ENCODE measurements at regions not wholly inside any gene's neighbourhood (a gene's known extent, or its start where the extent isn't known, plus 50 kb on each side); places are given as distances from the start of the nearest gene placed in this dataset.
"Not testable (repeated sequence)": the region's sequence is repeated elsewhere in the genome, so short reads cannot be mapped to it uniquely, and the experiment has no call there.

DNA sequence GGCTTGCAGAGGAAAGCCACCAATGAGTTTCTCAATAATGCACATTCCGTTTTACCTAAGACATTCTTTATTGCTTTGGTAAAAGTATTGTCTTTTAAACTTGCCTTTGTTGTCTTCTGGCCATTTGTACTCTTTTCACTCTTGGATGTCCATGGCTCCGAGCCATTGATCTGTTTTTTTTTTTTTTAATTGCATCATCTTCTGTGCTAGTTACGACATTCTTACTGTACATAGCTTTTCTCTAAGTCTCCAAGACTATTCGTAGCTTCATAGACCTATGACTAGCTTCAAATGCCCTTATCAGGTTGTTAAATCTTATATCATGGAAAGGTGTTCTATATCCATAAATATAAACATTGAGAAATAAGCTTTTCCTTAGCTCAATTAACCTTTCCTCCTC is 1522.6 kb downstream of the FAM181B start:
- no peak overlapping the region for H3K9ac ChIP-seq (ENCODE audit: low read length)
- no peaks in the 10 kb centered on the region for H3K36me3 ChIP-seq (ENCODE audit: insufficient read depth, low read length)
- H3K27me3 ChIP-seq (ENCODE audit: control insufficient read depth in 1 of 2, insufficient read depth in 2 of 2, low read length in 2 of 2), result no peaks in the 10 kb centered on the region
- H3K9me3 ChIP-seq (ENCODE audit: low read length), result no peaks in the 10 kb centered on the region
- no peaks in the 10 kb centered on the region for H3K4me1 ChIP-seq (ENCODE audit: insufficient read depth, low read length)
- no peak overlapping the region for H3K27ac ChIP-seq (ENCODE audit: low read depth, low read length)
- H3K4me3 ChIP-seq (ENCODE audit: low read depth in 1 of 2, low read length in 2 of 2), result no peak overlapping the region

DNA sequence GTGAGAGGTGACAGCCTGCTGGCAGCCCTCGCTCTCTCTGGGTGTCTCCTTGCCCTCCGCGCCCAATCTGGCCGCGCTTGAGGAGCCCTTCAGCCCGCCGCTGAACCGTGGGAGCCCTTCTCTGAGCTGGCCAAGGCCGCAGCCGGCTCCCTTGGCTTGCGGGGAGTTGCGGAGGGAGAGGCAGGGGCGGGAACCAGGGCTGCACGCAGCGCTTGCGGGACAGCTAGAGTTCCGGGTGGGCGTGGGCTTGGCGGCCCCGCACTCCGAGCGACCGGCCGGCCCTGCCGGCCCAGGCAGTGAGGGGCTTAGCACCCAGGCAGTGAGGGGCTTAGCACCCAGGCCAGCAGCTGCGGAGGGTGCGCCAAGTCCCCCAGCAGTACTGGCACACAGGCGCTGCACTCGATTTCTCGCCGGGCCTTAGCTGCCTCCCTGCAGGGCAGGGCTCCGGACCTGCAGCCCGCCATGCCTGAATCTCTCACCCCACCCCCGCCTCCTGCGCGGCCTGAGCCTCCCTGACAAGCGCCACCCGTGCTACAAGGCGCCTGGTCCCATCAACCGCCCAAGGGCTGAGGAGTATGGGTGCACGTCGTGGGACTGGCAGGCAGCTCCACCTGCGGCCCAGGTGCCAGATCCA is 1526.1 kb downstream of the FAM181B start:
- Histone ChIP-seq H3K27me3 (ENCODE audit: control insufficient read depth in 1 of 2, insufficient read depth in 2 of 2, low read length in 2 of 2) (no peaks in the 10 kb centered on the region), H3K9me3 (ENCODE audit: low read length) (no peaks in the 10 kb centered on the region), H3K36me3 (ENCODE audit: insufficient read depth, low read length) (no peaks in the 10 kb centered on the region), H3K27ac (ENCODE audit: low read depth, low read length) (no peak overlapping the region), H3K4me1 (ENCODE audit: insufficient read depth, low read length) (no peaks in the 10 kb centered on the region), H3K4me3 (ENCODE audit: low read depth in 1 of 2, low read length in 2 of 2) (no peak overlapping the region), H3K9ac (ENCODE audit: low read length) (no peak overlapping the region)

DNA sequence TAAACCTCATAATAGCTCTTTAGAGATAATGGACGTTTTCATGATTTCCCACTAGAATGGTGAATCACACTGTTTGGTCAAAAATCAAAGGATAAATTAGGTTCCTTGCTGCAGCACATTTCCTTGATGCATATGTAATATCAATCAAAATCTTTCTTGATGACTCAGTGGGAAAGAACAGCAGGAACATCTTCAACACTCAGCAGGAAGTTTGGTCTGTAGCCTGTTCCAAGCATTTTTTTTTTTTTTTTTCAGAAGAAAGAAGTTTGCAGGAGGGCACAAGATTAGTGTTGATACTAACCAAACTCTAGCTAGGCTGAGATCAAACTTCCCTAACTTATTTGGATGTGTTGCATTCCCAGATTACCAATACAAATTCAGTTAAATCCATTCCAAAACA is 1529.8 kb downstream of the FAM181B start:
- no peak overlapping the region for H3K27ac ChIP-seq (ENCODE audit: low read depth, low read length)
- no peak overlapping the region for H3K9ac ChIP-seq (ENCODE audit: low read length)
- H3K9me3 ChIP-seq (ENCODE audit: low read length), result no peaks in the 10 kb centered on the region
- no peaks in the 10 kb centered on the region for H3K4me1 ChIP-seq (ENCODE audit: insufficient read depth, low read length)
- no peak overlapping the region for H3K4me3 ChIP-seq (ENCODE audit: low read depth in 1 of 2, low read length in 2 of 2)
- no peaks in the 10 kb centered on the region for H3K36me3 ChIP-seq (ENCODE audit: insufficient read depth, low read length)
- no peaks in the 10 kb centered on the region for H3K27me3 ChIP-seq (ENCODE audit: control insufficient read depth in 1 of 2, insufficient read depth in 2 of 2, low read length in 2 of 2)

DNA sequence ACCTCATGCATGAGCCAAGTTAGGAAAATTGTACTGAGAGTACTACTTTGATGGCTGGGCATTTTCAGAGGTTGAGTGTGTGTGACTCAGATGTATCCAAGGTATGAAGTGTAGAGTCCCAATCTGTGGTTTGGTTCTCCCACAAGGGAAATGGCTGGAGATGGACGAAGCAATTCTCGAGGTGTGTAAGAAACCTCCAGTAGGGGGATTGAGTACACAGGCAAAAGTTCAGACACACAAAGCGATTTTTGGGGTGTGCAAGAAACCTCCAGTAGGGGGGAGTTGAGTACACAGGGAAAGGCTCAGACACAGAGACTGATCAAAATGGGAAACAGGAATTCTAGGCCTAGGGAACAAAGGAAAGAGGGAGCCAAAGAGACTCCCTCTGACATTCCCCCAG is 1536.3 kb downstream of the FAM181B start:
- H3K27me3 ChIP-seq (ENCODE audit: control insufficient read depth in 1 of 2, insufficient read depth in 2 of 2, low read length in 2 of 2), result no peaks in the 10 kb centered on the region
- H3K4me3 ChIP-seq (ENCODE audit: low read depth in 1 of 2, low read length in 2 of 2), result no peak overlapping the region
- no peak overlapping the region for H3K27ac ChIP-seq (ENCODE audit: low read depth, low read length)
- H3K9ac ChIP-seq (ENCODE audit: low read length), result no peak overlapping the region
- H3K36me3 ChIP-seq (ENCODE audit: insufficient read depth, low read length), result no peaks in the 10 kb centered on the region
- no peaks in the 10 kb centered on the region for H3K4me1 ChIP-seq (ENCODE audit: insufficient read depth, low read length)
- H3K9me3 ChIP-seq (ENCODE audit: low read length), result peaks cover 6% of the 10 kb centered on the region

DNA sequence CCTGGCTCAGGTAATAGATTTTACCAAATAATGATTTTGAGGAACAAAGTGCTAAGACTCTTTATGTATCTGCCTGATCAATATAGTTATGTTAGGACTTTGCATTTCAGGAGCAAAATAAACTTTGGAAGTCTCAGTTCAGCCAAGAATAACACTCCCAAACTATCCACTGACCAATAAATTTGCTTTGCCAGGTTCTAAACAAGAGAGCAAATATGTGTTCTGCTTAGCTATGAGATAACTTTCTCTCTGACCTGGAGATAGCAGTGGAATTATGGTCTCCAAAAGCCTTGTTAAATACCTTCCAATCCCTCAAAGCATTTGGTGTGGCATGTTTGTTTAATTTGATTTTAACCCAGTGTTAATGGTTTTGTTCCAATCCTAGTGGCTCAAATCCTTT is 1541.1 kb downstream of the FAM181B start:
- H3K27me3 ChIP-seq (ENCODE audit: control insufficient read depth in 1 of 2, insufficient read depth in 2 of 2, low read length in 2 of 2), result no peaks in the 10 kb centered on the region
- H3K9ac ChIP-seq (ENCODE audit: low read length), result no peak overlapping the region
- H3K9me3 ChIP-seq (ENCODE audit: low read length), result peaks cover 6% of the 10 kb centered on the region
- no peaks in the 10 kb centered on the region for H3K36me3 ChIP-seq (ENCODE audit: insufficient read depth, low read length)
- H3K27ac ChIP-seq (ENCODE audit: low read depth, low read length), result no peak overlapping the region
- H3K4me3 ChIP-seq (ENCODE audit: low read depth in 1 of 2, low read length in 2 of 2), result no peak overlapping the region
- no peaks in the 10 kb centered on the region for H3K4me1 ChIP-seq (ENCODE audit: insufficient read depth, low read length)

DNA sequence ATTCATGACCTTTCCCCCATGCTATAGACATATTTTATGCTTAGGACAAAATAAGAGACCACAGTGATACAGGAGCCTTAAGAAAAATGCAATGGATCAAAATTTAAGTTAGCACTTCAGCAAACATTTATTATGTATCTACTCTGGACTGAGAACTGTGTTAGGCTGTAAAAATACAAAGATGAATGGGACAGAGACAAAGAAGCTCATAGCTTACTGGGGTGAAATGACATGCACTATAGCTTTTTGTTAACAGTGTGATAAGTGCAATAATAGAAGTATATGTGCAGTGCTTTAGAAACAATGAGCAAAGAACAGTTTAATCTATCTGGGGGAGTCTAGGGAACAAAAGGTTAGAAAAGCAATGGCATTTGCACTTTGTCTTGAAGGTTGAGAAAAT is 1543.1 kb downstream of the FAM181B start:
- Histone ChIP-seq H3K27me3 (ENCODE audit: control insufficient read depth in 1 of 2, insufficient read depth in 2 of 2, low read length in 2 of 2) (no peaks in the 10 kb centered on the region), H3K27ac (ENCODE audit: low read depth, low read length) (no peak overlapping the region), H3K4me3 (ENCODE audit: low read depth in 1 of 2, low read length in 2 of 2) (no peak overlapping the region), H3K4me1 (ENCODE audit: insufficient read depth, low read length) (no peaks in the 10 kb centered on the region), H3K9me3 (ENCODE audit: low read length) (no peaks in the 10 kb centered on the region), H3K36me3 (ENCODE audit: insufficient read depth, low read length) (no peaks in the 10 kb centered on the region), H3K9ac (ENCODE audit: low read length) (no peak overlapping the region)

DNA sequence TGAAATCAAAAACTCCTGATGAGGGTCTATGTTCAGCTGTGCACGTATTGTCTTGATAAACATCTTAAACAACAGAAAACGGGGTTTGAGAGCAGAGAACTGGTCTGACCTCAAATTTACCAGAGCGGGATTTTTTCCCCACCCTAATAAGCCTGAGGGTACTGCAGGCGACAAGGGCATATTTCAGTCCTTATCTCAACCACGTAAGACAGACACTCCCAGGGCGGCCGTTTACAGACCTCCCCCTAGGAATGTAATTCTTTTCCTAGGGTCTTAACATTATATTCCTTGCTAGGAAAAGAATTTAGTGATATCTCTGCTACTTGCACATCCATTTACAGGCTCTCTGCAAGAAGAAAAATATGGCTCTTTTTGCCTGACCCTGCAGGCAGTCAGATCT is 1546.6 kb downstream of the FAM181B start:
- H3K4me3 ChIP-seq (ENCODE audit: low read depth in 1 of 2, low read length in 2 of 2); H3K9ac ChIP-seq (ENCODE audit: low read length); H3K27ac ChIP-seq (ENCODE audit: low read depth, low read length): not testable (repeated sequence)

DNA sequence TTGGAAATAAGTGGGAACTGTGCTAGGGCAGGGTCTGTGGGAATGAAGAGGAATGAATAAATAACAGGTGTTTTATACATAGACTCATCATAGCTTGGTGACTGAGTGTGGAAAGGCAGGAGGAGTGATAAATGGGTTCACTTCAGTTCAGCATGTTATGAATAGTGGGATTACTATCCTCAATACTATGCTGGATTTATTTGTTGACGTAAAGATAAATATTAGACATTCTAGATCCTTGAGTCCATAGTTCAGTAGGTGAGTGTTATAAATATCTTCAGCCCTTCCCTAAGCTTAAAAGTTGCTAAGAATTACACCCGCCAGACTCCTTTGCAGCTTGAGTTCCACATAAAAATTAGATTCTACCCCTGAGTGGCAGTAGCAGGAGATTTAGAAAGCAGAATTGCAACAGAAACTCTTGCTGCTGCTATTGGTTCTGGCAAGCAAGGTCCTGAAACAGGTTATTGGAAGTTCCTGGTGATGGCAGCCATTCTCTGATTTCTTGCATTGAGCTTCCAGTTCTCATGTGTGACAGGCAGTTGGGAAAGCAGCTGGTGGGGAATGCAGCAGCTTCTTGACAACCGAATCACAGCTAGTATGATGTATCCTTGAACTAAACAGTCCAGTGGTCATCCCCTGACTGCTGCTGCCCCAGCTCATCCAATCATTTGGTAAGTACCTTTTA is 1558.9 kb downstream of the FAM181B start:
- Histone ChIP-seq H3K4me1 (ENCODE audit: insufficient read depth, low read length) (no peaks in the 10 kb centered on the region), H3K27ac (ENCODE audit: low read depth, low read length) (no peak overlapping the region), H3K27me3 (ENCODE audit: control insufficient read depth in 1 of 2, insufficient read depth in 2 of 2, low read length in 2 of 2) (no peaks in the 10 kb centered on the region), H3K9me3 (ENCODE audit: low read length) (no peaks in the 10 kb centered on the region), H3K4me3 (ENCODE audit: low read depth in 1 of 2, low read length in 2 of 2) (no peak overlapping the region), H3K36me3 (ENCODE audit: insufficient read depth, low read length) (no peaks in the 10 kb centered on the region), H3K9ac (ENCODE audit: low read length) (no peak overlapping the region)

More for the DNA sequence above, 1546.6 kb downstream of the FAM181B start:
- H3K4me1 ChIP-seq (ENCODE audit: insufficient read depth, low read length); H3K27me3 ChIP-seq (ENCODE audit: control insufficient read depth in 1 of 2, insufficient read depth in 2 of 2, low read length in 2 of 2); H3K9me3 ChIP-seq (ENCODE audit: low read length); H3K36me3 ChIP-seq (ENCODE audit: insufficient read depth, low read length): not testable (repeated sequence)

DNA sequence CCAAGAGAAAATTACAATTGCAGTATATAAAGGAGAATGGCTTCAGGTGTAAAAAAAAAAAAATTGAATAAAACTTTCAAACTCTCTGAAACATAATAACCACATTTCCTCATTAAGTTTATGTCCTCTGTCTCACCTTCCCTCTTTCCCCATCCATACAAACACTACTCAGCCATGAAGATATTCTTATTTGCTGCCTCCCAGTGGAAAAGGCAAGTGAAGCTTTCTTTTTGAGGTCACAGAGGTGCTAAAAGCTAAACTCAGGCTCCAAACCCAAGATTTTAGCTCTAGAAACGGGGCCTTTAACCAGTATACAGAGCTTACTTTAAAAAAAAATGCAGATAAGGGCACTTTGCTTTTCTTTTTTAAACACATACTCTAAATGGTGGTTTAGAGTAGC is 1568.5 kb downstream of the FAM181B start:
- Histone ChIP-seq H3K9ac (ENCODE audit: low read length) (no peak overlapping the region), H3K27me3 (ENCODE audit: control insufficient read depth in 1 of 2, insufficient read depth in 2 of 2, low read length in 2 of 2) (no peaks in the 10 kb centered on the region), H3K4me1 (ENCODE audit: insufficient read depth, low read length) (no peaks in the 10 kb centered on the region), H3K4me3 (ENCODE audit: low read depth in 1 of 2, low read length in 2 of 2) (no peak overlapping the region), H3K36me3 (ENCODE audit: insufficient read depth, low read length) (no peaks in the 10 kb centered on the region), H3K9me3 (ENCODE audit: low read length) (no peaks in the 10 kb centered on the region), H3K27ac (ENCODE audit: low read depth, low read length) (no peak overlapping the region)

DNA sequence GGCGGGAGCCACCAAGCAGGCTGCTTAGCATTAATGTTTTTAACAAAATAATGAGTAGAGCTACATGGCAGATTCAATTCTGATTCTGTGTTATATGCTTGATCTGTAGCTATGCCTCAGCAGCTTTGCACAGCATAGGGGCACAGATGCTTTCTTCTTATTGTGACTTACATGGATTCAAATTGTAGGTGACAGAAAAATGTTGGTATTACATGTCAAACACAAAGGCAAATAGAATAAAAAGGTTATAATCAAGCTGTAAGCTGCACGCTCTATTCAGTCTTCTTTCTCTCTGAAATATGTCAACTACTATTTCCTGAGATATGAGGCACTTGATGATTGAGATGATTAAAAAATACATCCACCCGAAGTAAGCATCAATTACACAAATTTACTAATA is 1573.8 kb downstream of the FAM181B start:
- no peaks in the 10 kb centered on the region for H3K36me3 ChIP-seq (ENCODE audit: insufficient read depth, low read length)
- no peak overlapping the region for H3K9ac ChIP-seq (ENCODE audit: low read length)
- H3K4me3 ChIP-seq (ENCODE audit: low read depth in 1 of 2, low read length in 2 of 2), result no peak overlapping the region
- H3K9me3 ChIP-seq (ENCODE audit: low read length), result no peaks in the 10 kb centered on the region
- no peaks in the 10 kb centered on the region for H3K27me3 ChIP-seq (ENCODE audit: control insufficient read depth in 1 of 2, insufficient read depth in 2 of 2, low read length in 2 of 2)
- H3K27ac ChIP-seq (ENCODE audit: low read depth, low read length), result no peak overlapping the region
- H3K4me1 ChIP-seq (ENCODE audit: insufficient read depth, low read length), result no peaks in the 10 kb centered on the region

DNA sequence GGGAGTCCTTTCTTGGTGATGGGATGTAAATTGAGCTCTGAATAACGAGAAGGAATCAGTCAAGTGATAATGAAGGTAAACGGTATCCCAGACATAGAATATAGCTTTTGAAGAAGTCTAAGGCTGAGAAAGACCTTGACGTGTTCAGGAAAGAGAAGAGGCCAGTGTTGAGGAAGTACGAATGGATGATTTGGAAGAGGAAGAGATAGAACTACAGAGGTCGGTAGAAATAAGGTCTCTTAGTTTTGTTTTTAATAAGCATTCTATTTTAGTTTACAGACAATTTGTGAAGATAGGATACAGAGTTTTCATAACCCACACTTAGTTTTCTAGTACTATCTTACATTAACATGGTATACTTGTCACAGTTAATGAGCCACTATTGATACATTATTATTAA is 1598.1 kb downstream of the FAM181B start:
- Histone ChIP-seq H3K9me3 (ENCODE audit: low read length) (no peaks in the 10 kb centered on the region), H3K36me3 (ENCODE audit: insufficient read depth, low read length) (no peaks in the 10 kb centered on the region), H3K4me1 (ENCODE audit: insufficient read depth, low read length) (no peaks in the 10 kb centered on the region), H3K27ac (ENCODE audit: low read depth, low read length) (no peak overlapping the region), H3K4me3 (ENCODE audit: low read depth in 1 of 2, low read length in 2 of 2) (no peak overlapping the region), H3K27me3 (ENCODE audit: control insufficient read depth in 1 of 2, insufficient read depth in 2 of 2, low read length in 2 of 2) (no peaks in the 10 kb centered on the region), H3K9ac (ENCODE audit: low read length) (no peak overlapping the region)

DNA sequence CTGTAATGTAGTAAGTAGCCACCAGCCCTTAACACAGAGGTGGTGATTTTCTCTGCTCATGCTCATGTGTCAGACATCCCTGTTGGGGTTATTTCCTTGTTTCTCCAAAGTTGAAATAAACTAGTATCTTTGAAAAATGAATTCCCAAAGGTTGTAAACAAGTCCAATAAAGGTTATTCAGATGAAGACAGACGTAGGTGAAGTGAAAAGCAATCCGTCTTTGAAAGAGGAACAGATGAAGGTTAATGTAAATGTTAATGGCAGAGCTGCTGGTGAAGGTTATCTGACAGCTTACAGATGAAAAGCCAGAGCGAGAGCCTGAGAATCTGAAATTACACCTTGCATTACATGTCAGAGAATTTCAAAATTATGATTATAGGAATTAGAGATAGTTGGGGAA is 1604.0 kb downstream of the FAM181B start:
- Histone ChIP-seq H3K9me3 (ENCODE audit: low read length) (no peaks in the 10 kb centered on the region), H3K4me1 (ENCODE audit: insufficient read depth, low read length) (no peaks in the 10 kb centered on the region), H3K36me3 (ENCODE audit: insufficient read depth, low read length) (no peaks in the 10 kb centered on the region), H3K4me3 (ENCODE audit: low read depth in 1 of 2, low read length in 2 of 2) (no peak overlapping the region), H3K27ac (ENCODE audit: low read depth, low read length) (no peak overlapping the region), H3K27me3 (ENCODE audit: control insufficient read depth in 1 of 2, insufficient read depth in 2 of 2, low read length in 2 of 2) (no peaks in the 10 kb centered on the region), H3K9ac (ENCODE audit: low read length) (no peak overlapping the region)

All from muscle layer of colon (tissue), 2 donors.